Epidermal melanocyte (primary cell): ENCODE measurements at regions not wholly inside any gene's neighbourhood (a gene's known extent, or its start where the extent isn't known, plus 50 kb on each side); places are given as distances from the start of the nearest gene placed in this dataset.
"Not testable (repeated sequence)": the region's sequence is repeated elsewhere in the genome, so short reads cannot be mapped to it uniquely, and the experiment has no call there.

Experiments
- DNase-seq: peaks from one replicate; pipeline ENCODE4 v3.0.0; 2011; ENCODE audit warnings: low spot score; ENCODE audit not compliant: insufficient read length

DNA sequence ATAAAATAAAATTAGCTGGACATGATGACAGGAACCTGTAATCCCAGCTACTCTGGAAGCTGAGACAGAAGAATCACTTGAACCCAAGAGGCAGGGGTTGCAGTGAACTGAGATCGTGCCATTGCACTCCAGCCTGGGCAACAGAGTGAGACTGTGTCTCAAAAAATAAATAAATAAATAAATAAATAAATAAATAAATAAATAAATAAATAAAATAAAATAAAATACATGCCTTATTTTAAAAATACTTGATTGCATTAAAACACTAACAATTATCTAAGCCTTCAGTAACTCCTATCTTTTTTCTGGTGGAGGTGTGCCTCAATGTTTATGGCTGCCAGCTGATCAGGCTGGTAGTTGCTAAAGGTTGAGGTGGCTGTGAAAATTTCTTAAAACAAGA is 1329.6 kb upstream of the CITED2 start:
- not testable (repeated sequence) for DNase-seq

- DNase-seq = no peak
These were observed 1323.1 kb upstream of the CITED2 start for GRCh38 chr6:140697585-140697984.

- DNase-seq = no peak
These were observed 1310.5 kb upstream of the CITED2 start for GRCh38 chr6:140684776-140685550.

- no peak for DNase-seq
These were observed 1303.5 kb upstream of the CITED2 start for GRCh38 chr6:140677781-140678528.

- no peak for DNase-seq
These were observed 1297.5 kb upstream of the CITED2 start for GRCh38 chr6:140671926-140672325.

DNA sequence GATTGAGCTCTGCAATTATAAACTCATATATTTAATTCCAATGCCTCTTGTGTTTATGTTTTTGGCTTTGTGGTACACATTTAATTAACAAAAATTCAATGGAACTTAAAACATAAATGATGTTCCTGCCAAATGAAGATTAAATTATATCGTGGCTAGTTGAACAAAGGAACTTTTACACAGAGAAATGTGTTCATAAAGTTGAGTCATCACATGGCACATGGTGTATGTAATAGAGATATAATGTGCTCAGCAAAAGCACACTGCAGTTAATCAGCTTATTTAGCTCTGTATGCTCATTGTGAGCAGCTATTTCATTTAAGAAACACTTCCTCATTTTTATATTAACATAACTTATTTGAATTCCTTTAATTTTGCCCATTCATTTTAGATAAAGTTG is 1295.6 kb upstream of the CITED2 start:
- DNase-seq = no peak

DNA sequence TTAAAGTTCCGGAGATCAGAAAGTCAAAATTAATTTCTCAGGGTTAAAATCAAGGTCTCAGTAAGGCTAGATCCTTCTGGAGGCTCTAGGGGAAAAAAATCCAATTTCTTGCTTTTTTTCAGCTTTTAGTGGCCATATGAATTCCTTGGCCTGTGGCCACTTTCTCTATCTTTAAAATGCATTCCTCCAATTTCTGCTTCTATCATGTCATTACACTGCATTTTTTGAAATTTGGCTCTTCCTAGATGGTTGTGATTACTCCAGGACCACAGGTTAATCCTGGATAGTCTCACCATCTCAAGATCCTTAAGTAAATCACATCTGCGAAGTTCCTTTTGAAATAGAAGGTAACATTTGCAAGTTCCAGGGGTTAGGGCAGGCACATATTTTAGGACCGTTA is 1294.9 kb upstream of the CITED2 start:
- no peak for DNase-seq

DNA sequence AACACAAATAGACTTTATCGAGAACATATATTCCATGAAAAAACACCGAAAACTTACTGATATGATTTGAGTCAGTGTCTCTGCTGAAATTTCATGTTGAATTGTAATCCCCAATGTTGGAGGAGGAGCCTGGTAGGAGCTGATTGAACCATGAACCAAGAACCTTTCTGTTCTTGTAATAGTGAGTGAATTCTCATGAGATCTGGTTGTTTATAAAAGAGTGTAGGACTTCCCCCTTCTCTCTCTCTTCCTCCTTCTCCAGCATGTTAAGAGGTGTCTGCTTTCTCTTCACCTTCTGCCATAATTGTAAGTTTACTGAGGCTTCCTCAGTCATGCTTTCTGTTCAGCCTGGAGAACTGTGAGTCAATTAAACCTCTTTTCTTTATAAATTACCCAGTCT is 1289.3 kb upstream of the CITED2 start:
- no peak for DNase-seq

DNA sequence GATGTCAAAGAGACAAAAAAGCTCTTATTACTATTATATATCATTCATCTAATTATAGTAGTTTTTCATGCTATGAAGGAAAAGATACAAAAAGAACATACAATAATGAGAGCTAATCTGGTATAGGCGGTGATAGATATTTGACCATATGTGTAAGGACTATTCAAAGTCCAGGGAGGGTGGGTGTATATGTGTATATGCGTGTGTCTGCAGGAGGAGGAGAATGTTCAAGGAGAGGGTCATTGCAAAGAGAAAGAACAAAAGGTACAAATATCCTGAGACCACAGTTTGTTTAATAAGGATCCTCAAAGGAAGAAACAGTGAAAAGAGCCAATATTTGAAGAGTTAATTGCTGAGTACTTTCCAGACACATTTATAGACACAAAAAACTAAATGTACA is 1288.6 kb upstream of the CITED2 start:
- DNase-seq = no peak

DNA sequence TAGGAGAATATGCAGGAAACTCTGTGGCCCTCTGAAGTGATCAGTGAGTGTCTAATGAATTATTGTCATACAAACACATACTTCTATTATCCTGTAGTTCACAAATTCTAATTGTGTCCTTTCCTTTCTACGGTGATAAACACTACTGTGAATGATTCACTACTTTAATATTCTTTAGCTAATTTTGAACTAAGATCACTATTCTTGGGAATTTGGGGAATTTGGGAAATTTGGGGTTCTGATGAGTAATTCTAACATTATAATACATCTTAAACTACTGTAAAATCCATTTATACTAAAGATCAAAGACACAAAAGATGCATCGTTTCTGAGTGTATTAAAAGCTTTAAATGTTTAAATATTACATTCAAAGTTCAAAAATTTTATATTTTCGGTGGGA is 1287.2 kb upstream of the CITED2 start:
- DNase-seq = no peak

- DNase-seq = no peak
These were observed 1285.8 kb upstream of the CITED2 start for GRCh38 chr6:140660295-140660694.

- DNase-seq = no peak
These were observed 1279.5 kb upstream of the CITED2 start for GRCh38 chr6:140653972-140654371.

GRCh38 chr6:140653506-140653905 is 1279.1 kb upstream of the CITED2 start:
- no peak for DNase-seq

DNA sequence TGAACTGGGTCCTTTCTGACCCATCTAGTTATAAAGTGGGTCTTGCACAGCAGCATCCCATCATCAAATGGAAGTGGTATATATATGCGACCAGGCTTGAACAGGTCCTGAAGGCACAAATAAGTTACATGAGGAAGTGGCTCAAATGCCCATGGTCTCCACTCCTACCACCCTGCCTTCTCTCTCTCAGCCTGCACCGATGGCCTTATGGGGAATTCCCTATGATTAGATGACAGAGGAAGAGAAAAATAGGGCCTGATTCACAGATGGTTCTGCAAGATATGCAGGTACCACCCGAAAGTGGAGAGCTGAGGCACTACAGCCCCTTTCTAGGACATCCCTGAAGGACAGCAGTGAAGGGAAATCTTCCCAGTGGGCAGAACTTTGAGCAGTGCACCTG is 1275.1 kb upstream of the CITED2 start:
- not testable (repeated sequence) for DNase-seq

DNA sequence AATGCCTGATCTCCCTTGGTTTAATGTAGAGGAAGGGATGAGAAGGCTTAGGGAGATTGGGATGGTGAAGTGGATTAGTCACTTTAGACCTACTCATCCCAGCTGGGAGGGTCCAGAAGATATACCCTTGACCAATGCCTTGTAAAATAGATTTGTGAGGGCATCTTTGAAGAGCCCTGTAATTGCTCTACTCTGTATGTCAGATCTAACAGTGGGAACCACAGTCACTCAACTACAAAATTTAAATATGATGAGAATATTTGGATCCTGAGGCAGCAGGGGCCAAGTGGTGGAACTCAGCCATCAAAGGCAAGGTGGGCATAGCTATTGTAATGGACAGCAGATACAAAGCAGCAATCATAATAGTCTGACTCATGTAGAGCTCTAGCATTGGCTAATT is 1272.9 kb upstream of the CITED2 start:
- DNase-seq = not testable (repeated sequence)

GRCh38 chr6:140644017-140644416 is 1269.6 kb upstream of the CITED2 start:
- no peak for DNase-seq

DNA sequence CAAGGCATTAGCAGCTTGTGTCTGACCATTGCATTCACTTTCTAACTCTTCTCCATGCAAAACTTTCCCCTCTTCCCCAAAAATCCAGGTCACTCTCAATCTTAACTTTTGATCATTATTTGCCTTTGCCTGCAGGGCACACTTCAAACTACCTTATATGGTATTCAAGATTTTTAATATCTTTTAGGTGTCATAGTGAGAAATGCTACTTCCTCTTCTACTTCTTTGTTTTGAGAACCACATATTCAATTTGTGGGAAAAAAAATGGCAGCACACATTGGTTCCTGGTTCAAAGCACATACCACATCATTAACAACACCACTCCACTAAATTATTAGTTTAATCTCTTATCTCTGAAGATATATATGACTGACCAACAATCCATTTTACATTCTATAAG is 1267.0 kb upstream of the CITED2 start:
- DNase-seq = no peak

- no peak for DNase-seq
These were observed 1262.5 kb upstream of the CITED2 start for GRCh38 chr6:140636908-140637402.

- DNase-seq = no peak
These were observed 1261.9 kb upstream of the CITED2 start for GRCh38 chr6:140636271-140636907.

DNA sequence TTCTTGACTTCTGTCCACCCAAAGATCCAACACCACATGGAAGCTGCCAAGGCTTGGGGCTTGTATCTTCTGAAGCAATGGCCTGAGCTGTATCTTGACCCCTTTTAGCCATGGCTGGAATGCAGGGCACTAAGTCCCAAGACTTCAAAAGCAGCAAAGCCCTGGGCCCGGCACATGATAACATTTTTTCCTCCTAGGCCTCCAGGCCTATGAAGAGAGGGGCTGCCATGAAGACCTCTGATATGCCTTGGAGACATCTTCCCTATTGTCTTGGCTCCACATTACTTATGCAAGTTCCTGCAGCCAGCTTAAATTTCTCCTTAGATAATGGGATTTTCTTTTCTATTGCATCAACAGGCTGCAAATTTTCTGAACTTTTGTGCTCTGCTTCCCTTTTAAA is 1252.6 kb upstream of the CITED2 start:
- DNase-seq = no peak

DNA sequence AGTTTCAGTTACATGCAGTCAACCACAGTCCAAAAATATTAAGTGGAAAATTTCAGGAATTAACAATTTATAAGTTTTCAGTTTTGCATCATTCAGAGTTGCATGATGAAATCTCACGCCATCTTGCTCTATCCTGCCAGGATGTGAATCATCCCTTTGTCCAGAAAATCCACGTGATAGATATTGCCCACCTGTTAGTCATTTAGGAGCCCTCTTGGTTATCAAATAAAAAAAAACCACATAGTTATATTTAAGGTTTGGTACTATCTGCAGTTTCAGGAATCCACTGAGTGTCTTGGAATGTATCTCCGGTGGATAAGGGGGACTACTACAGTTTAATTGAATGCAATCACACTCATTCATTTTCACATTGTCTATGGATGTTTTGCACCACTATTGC is 1249.0 kb upstream of the CITED2 start:
- DNase-seq = no peak

GRCh38 chr6:140620496-140620895 is 1246.0 kb upstream of the CITED2 start:
- no peak for DNase-seq
